GM19455 (cell line): ENCODE measurements at regions not wholly inside any gene's neighbourhood (a gene's known extent, or its start where the extent isn't known, plus 50 kb on each side); places are given as distances from the start of the nearest gene placed in this dataset.
"Not testable (repeated sequence)": the region's sequence is repeated elsewhere in the genome, so short reads cannot be mapped to it uniquely, and the experiment has no call there.

Experiments
- ATAC-seq: cut with Tn5 transposase; IDR thresholded peaks from one replicate; pipeline ENCODE4 v1.9.1; 2021; ENCODE audit not compliant: unreplicated experiment

- no peak for ATAC-seq
Measured at GRCh38 chr3:105223815-105224214, 142.9 kb upstream of the ALCAM start.

- no peak for ATAC-seq
Measured at GRCh38 chr3:105228696-105229095, 138.0 kb upstream of the ALCAM start.

DNA sequence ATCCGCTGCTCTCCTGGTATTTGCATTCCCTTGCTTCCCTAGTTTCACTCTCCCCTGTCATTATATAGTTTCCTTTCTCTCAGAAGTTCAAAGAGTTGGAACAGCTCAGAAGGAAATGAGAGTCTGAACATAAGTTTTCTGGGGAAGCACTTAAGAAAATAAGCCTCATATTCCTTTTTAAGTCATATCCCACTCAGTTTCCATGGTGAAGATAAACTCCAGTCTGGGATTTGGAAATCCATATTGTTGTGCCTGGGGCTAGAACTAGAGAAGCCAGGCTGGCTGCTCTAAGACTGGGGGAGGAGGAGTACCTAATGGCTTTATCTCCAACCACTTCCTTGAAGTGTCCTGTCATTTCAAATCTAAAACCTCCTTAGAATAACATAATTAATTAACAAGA, 134.2 kb upstream of the ALCAM start:
- no peak for ATAC-seq

GRCh38 chr3:105233010-105233409, 133.7 kb upstream of the ALCAM start:
- ATAC-seq, result no peak

DNA sequence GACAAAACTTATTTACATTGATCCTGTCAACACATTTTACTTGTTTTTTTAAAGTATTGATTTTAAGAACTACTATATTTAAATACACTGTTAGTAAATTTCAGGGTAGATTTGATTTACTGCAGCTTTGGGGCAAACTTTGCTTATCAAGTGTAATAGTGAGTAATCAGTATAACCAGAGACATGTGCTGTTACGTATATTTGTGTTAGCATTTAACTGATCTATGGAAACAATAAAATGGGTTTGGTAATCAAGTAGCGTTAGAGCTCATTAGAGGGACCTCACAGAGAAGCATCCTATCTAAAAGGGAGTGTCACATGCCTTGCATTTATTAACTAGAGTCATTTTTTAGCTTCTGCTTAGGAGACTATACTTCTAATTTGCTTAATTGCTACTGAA, 131.5 kb upstream of the ALCAM start:
- ATAC-seq, result no peak

GRCh38 chr3:105235785-105236184, 130.9 kb upstream of the ALCAM start:
- ATAC-seq, result no peak

GRCh38 chr3:105238367-105238766, 128.3 kb upstream of the ALCAM start:
- no peak for ATAC-seq

- no peak for ATAC-seq
Measured at GRCh38 chr3:105243076-105243475, 123.6 kb upstream of the ALCAM start.

DNA sequence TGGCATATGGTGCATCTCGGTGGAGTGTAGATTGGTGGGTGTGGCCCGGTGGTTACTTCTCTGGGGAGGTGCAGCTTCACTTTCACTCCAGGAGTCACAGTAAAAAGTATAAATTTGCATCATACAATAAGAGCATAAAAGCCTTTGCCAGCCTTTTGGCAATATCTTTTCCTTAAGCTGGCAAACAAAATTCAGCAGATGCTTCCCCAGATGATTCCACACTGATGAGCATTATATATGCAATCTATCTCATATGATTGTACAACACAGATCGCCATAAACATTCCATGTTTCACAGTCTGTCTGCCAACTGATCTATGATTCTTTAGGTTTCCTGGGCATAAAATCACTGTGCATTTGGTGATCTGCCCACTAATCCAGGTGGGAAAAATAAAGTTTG, 120.2 kb upstream of the ALCAM start:
- no peak for ATAC-seq

DNA sequence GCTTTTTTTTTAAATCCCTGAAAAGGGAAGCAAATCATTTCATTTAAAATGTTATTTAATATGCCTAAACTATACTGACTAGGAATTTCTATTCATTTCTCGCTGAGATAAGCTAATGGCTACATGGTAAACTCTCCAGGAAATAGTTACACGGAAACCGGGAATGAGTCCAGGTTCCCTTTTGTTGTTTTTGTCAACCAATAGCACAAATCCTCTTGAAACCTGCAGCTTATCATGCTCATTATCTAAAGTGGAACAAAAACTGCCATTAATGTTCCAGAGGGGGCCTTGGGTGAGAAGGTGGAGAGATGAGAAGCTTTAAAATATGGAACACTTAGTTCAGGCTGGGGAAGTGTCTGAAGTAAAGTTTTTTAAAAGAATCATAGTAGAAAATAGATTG, 113.5 kb upstream of the ALCAM start:
- no peak for ATAC-seq

GRCh38 chr3:105254154-105254553, 112.6 kb upstream of the ALCAM start:
- no peak for ATAC-seq

DNA sequence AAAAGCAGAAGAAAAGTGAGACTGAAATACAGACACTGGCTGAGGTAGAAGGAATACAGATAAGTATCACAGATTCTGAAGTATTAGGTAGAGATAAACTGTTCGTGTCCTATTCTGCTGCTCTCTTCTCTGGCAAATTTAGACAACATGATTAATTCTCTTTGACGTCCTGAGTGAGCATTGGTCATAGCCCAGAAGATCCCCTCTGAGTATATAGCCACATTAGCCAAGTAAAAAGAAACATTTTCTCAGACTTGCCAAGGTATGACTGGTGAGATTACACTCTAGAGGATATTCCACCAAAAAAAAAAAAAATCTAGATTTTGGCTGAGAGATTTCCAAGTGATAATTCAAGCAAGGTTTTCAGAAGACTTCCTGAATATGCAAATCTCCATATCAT, 111.4 kb upstream of the ALCAM start:
- no peak for ATAC-seq

DNA sequence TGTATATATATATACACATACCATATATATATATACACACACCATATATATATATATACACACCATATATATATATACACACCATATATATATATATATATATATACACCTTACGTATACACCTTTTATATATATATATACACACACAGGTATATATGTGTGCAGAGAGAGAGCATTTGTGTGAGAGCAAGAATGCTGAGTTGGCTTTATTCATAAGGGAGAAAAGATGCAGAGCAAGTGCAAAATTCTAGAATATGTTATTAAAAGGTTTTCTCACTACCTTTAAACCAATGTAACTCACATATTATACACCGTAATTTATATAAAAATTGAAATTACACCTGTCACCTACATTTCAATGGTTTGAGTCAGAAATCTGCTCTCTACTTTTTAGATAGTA, 107.2 kb upstream of the ALCAM start:
- ATAC-seq, result no peak

DNA sequence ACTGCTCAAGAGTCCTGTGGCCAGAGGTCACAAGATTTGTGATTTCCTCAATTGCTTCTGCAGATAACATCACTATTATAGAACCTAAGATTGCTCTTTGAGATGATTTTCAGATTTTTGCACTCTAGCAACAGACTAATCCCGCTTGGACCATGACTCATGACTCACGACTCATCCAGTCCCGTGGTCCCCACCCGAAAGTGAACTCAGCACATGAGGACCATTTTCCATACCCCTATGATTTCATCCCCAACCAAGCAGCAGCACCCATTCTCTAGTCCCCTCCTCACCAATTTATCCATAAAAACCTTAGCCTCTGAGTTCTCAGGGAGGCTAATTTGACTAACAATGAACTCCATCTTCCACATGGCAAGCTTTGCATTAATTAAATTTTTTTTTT, 106.3 kb upstream of the ALCAM start:
- ATAC-seq, result no peak

GRCh38 chr3:105274536-105274935, 92.2 kb upstream of the ALCAM start:
- ATAC-seq, result no peak

GRCh38 chr3:105274958-105275357, 91.8 kb upstream of the ALCAM start:
- ATAC-seq, result no peak

GRCh38 chr3:105277656-105278055, 89.1 kb upstream of the ALCAM start:
- no peak for ATAC-seq

- ATAC-seq, result no peak
Measured at GRCh38 chr3:105278688-105279087, 88.0 kb upstream of the ALCAM start.

DNA sequence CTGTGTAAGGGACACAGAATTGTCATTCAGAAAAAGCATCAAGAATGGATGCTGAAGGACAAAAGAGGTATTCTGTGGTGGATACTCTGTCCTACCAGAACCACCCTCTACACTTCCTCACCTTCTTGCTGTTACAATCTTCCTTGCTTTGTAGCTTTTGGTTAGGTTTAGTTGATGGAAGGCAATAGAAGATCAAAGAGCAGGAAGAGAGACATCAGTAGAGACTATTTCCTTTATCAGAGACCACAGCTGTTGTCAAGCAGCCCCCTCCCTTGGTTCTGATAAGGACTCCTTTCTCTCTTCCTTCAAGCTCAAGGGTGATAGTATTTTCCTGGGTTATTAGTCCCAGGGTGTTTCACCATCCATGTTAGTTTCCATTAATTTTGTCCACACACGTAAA, 84.7 kb upstream of the ALCAM start:
- ATAC-seq, result no peak

DNA sequence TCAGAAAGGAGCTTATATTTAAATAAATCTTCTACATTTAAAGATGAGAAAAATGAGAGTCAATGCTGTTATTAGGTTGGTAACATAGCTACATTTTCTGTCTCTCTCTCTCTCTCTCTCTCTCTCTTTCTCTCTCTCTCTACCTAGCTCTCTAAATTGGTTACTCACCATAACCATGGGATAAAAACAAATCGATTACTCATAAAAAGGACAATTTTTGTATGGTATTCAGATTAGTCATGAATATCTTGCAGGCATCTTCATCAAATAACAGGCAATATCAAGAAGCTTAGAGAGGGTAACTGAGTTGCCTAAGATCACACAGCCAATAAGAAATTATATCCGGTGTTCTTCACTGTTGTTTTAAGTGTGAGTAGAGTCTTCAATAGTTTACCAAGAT, 81.8 kb upstream of the ALCAM start:
- ATAC-seq, result no peak

- no peak for ATAC-seq
Measured at GRCh38 chr3:105285653-105286241, 81.0 kb upstream of the ALCAM start.

DNA sequence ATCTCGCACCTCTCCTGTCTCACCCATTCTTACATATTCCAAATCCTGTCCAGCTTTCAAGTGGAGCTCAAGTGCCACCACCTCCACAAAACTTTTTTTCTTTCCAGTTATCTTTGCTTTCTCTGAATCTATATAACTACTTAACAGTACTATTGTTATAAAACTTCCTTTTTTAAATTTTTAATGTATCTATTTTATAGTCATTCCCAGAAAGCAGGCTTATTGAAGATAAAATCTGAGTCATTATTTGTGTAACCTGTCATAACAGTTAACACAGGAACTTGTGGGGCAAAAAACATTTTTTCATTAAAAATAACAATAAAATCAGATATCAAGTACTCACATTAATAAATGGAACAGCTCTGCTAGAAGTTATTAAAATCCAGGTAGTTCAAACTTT, 73.3 kb upstream of the ALCAM start:
- no peak for ATAC-seq

GRCh38 chr3:105296182-105296822, 70.4 kb upstream of the ALCAM start:
- ATAC-seq, result not testable (repeated sequence)
